ENCODE measurements at regions not wholly inside any gene's neighbourhood (a gene's known extent, or its start where the extent isn't known, plus 50 kb on each side); places are given as distances from the start of the nearest gene placed in this dataset.

DNA sequence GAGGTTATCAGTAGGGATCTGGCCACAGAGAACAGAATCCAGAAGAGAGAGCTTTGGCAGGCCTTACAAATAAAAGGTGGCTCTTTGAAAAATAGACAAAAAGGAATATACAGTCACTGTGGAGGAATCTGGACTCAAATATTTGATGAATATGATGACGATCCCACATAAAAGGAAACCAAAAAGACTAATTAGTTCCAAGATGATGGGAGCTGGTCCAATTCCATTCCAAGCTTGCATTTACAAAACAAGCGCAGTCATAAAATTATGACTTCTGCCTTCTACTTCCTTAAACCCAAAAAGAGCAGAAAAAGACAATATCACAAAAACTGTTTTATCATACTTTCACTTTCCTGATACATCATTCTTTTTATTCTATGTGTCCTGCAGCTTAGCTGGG, 285.8 kb downstream of the DIPK2A start:
- no peaks in the 10 kb centered on the region for H3K27me3 ChIP-seq
- no peak overlapping the region for H3K27ac ChIP-seq
- no peaks in the 10 kb centered on the region for H3K36me3 ChIP-seq
- no peak overlapping the region for H3K4me3 ChIP-seq
- intact Hi-C loops (cut with DNase I) = no loop called here
- TF ChIP-seq, protein P1, sequence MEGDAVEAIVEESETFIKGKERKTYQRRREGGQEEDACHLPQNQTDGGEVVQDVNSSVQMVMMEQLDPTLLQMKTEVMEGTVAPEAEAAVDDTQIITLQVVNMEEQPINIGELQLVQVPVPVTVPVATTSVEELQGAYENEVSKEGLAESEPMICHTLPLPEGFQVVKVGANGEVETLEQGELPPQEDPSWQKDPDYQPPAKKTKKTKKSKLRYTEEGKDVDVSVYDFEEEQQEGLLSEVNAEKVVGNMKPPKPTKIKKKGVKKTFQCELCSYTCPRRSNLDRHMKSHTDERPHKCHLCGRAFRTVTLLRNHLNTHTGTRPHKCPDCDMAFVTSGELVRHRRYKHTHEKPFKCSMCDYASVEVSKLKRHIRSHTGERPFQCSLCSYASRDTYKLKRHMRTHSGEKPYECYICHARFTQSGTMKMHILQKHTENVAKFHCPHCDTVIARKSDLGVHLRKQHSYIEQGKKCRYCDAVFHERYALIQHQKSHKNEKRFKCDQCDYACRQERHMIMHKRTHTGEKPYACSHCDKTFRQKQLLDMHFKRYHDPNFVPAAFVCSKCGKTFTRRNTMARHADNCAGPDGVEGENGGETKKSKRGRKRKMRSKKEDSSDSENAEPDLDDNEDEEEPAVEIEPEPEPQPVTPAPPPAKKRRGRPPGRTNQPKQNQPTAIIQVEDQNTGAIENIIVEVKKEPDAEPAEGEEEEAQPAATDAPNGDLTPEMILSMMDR (IDR thresholded peaks at IDR 0.05) = no peak
- TF ChIP-seq POLR2A (IDR thresholded peaks at IDR 0.05) (no peak), POLR2AphosphoS5 (IDR thresholded peaks at IDR 0.05; ENCODE audit: insufficient read depth in 1 of 2, low read depth in 1 of 2) (no peak)
- H3K4me1 ChIP-seq = no peaks in the 10 kb centered on the region
- no peaks in the 10 kb centered on the region for H3K9me3 ChIP-seq
- DNase-seq (ENCODE audit: extremely low spot score in 2 of 2) = no peak

DNA sequence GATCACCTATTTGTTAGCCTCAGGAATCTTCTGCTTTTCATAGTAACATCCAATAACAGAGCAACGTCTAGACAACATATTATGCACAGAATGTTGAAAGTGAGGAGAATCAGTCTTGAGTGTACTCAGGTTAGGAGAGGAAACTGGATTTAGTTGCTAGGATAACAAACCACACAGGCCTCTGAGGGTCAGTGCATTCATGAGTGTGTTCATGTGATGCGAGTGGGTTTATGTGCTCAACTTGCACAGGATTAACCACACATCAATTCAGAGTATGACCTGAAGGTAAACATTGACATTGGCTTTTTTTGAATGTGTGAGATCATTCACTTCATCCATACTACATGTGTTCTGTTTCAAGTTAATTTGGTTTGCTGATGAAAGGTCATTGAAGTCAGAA, 287.6 kb downstream of the DIPK2A start:
- Histone ChIP-seq H3K27me3 (no peaks in the 10 kb centered on the region), H3K36me3 (no peaks in the 10 kb centered on the region), H3K4me1 (no peaks in the 10 kb centered on the region), H3K27ac (no peak overlapping the region), H3K9me3 (no peaks in the 10 kb centered on the region), H3K4me3 (no peak overlapping the region)
- DNase-seq (ENCODE audit: extremely low spot score in 2 of 2) = no peak
- TF ChIP-seq, protein P1 (IDR thresholded peaks at IDR 0.05) = no peak
- intact Hi-C loops (cut with DNase I) = no loop called here

DNA sequence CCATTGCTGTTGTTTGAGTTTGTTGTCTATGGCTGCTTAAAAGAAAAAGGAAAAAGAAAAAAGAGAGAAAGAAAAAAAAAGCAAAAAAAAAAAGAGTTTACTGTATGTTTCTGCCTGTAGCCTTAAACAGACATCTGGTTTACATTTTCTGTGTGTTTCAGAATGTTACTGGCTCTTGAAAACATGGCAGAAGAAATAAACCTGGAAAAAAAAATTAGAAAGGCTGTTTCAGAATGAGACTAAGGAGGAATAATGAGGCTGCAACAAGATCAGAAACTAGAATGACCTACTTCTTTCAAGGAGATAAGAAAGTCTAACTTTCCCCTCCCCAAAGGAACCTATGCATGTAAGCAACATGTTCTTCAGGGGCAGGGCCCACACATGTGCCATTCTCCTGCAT, 292.1 kb downstream of the DIPK2A start:
- no peak for DNase-seq (ENCODE audit: extremely low spot score in 2 of 2)
- intact Hi-C loops (cut with DNase I) = no loop called here
- no peaks in the 10 kb centered on the region for H3K27me3 ChIP-seq
- H3K36me3 ChIP-seq = no peaks in the 10 kb centered on the region
- no peak overlapping the region for H3K4me3 ChIP-seq
- no peaks in the 10 kb centered on the region for H3K9me3 ChIP-seq
- no peak overlapping the region for H3K27ac ChIP-seq
- TF ChIP-seq, protein P1 (IDR thresholded peaks at IDR 0.05) = no peak
- TF ChIP-seq POLR2A (IDR thresholded peaks at IDR 0.05) (no peak), POLR2AphosphoS5 (IDR thresholded peaks at IDR 0.05; ENCODE audit: insufficient read depth in 1 of 2, low read depth in 1 of 2) (no peak)
- H3K4me1 ChIP-seq = peaks cover 11% of the 10 kb centered on the region

DNA sequence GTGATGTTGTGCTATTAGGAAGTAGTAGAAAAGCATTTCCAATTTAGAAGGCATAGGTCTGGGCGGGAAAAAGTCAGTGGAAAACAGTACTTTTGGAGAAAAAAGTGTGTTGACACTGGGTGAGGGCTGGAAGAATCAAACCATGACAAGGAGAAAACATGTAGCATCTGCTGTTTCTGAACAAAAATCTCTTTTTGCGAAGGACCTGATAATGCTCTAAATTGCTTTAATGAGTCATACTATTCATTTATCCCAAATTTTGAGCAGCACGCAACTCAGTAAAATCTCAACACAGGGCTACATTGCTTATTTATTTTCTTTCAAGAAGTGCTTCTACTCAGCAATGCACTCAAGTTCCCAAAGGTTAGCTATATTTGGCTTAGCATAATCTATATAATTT, 292.7 kb downstream of the DIPK2A start:
- no peaks in the 10 kb centered on the region for H3K9me3 ChIP-seq
- DNase-seq (ENCODE audit: extremely low spot score in 2 of 2) = no peak
- no peak overlapping the region for H3K27ac ChIP-seq
- no peaks in the 10 kb centered on the region for H3K36me3 ChIP-seq
- H3K4me1 ChIP-seq = peaks cover 11% of the 10 kb centered on the region
- no peak for TF ChIP-seq POLR2A (IDR thresholded peaks at IDR 0.05)
- TF ChIP-seq, protein P1 (IDR thresholded peaks at IDR 0.05) = no peak
- TF ChIP-seq POLR2AphosphoS5 (IDR thresholded peaks at IDR 0.05; ENCODE audit: insufficient read depth in 1 of 2, low read depth in 1 of 2) = no peak
- intact Hi-C loops (cut with DNase I) = no loop called here
- no peak overlapping the region for H3K4me3 ChIP-seq
- H3K27me3 ChIP-seq = no peaks in the 10 kb centered on the region

DNA sequence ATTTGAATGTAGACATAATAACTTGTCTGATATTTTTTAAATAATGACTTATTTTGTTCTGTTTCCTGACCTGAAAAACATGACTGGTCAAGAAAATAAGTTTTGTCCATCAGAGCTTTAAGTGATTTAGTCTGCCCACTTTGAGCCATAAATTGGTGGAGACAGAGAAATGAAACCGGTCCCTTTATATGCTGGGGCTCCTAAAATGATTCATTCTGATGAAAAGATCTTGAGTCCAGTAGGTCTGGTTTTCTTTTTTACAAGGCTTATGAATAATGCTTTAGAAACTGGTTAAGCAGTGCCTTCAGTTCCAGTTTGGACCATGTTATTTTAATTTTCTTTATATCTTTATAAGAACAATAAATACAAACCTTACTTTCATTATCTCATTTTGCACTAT, 293.2 kb downstream of the DIPK2A start:
- Histone ChIP-seq H3K27me3 (no peaks in the 10 kb centered on the region), H3K4me1 (peaks cover 11% of the 10 kb centered on the region), H3K4me3 (no peak overlapping the region), H3K9me3 (no peaks in the 10 kb centered on the region), H3K27ac (no peak overlapping the region), H3K36me3 (no peaks in the 10 kb centered on the region)
- no peak for DNase-seq (ENCODE audit: extremely low spot score in 2 of 2)
- intact Hi-C loops (cut with DNase I) = no loop called here
- no peak for TF ChIP-seq POLR2A (IDR thresholded peaks at IDR 0.05)
- TF ChIP-seq POLR2AphosphoS5 (IDR thresholded peaks at IDR 0.05; ENCODE audit: insufficient read depth in 1 of 2, low read depth in 1 of 2) = no peak
- TF ChIP-seq, protein P1 (IDR thresholded peaks at IDR 0.05) = no peak
